H1 (cell line): ENCODE measurements at regions not wholly inside any gene's neighbourhood (a gene's known extent, or its start where the extent isn't known, plus 50 kb on each side); places are given as distances from the start of the nearest gene placed in this dataset.

Experiments
- CTCF ChIA-PET: fragments of 300-600 bp; sonication (Branson Sonifier 250); formaldehyde crosslinking; loops from one replicate; lab custom pipeline; 2021; ENCODE audit not compliant: partially characterized antibody; lab: Charles Lee
- POLR2A ChIA-PET: fragments of 300-600 bp; sonication (Branson Sonifier 250); formaldehyde crosslinking; loops from one replicate; lab custom pipeline; 2021; ENCODE audit warnings: inconsistent platforms; ENCODE audit not compliant: partially characterized antibody; lab: Charles Lee
- DNase-seq, 2 experiments: peaks; one replicate each; pipeline versions ENCODE4 v3.0.0 to v3.0.0-alpha.2; 2010 to 2022; ENCODE audit warnings: low spot score in 2 of 2, low read depth in 1 of 2, mixed read lengths in 1 of 2
- FAIRE-seq: peaks from 2 replicates; lab custom pipeline; 2011; peaks lifted over from hg19 to GRCh38; lab: Jason Lieb, UNC
- H2AFZ ChIP-seq: 2 replicates; pipeline ENCODE4 v1.8.1; 2012; ENCODE audit warnings: low read length, inconsistent platforms
- H2AK5ac ChIP-seq: 2 replicates; pipeline ENCODE4 v1.6.1; 2013; ENCODE audit warnings: low read depth, low read length
- H2BK120ac ChIP-seq: replicated peaks from 2 replicates; pipeline ENCODE3; 2013; ENCODE audit warnings: low read depth, low read length, inconsistent platforms
- H2BK12ac ChIP-seq: 2 replicates; pipeline ENCODE4 v1.6.1; 2013; ENCODE audit warnings: low read depth, low read length
- H2BK15ac ChIP-seq: 2 replicates; pipeline ENCODE4 v1.6.1; 2013; ENCODE audit warnings: low read length
- H2BK20ac ChIP-seq: 2 replicates; pipeline ENCODE4 v1.6.1; 2013; ENCODE audit warnings: low read length
- H2BK5ac ChIP-seq: 2 replicates; pipeline ENCODE4 v1.6.1; 2013; ENCODE audit warnings: low read depth, low read length
- H3K14ac ChIP-seq: 2 replicates; pipeline ENCODE4 v1.6.1; 2013; ENCODE audit warnings: inconsistent platforms; ENCODE audit not compliant: insufficient read length
- H3K18ac ChIP-seq: 2 replicates; pipeline ENCODE4 v1.6.1; 2013; ENCODE audit warnings: low read length; ENCODE audit errors: extremely low read depth
- H3K23ac ChIP-seq: 2 replicates; pipeline ENCODE4 v1.6.1; 2013; ENCODE audit warnings: inconsistent platforms; ENCODE audit not compliant: insufficient read length
- H3K23me2 ChIP-seq: 2 replicates; pipeline ENCODE4 v1.6.1; 2013; ENCODE audit warnings: low read depth, low read length
- H3K27ac ChIP-seq: 2 replicates; pipeline ENCODE4 v1.6.1; 2011; ENCODE audit warnings: low read depth, low read length, inconsistent platforms
- H3K27me3 ChIP-seq, 4 experiments: replicated peaks in 1 of 4; 1 replicate in 1 of 4; 2 replicates in 3 of 4; pipeline versions ENCODE4 v1.6.1 to v1.8.1; 2011 to 2013; ENCODE audit warnings: low read length in 3 of 4, mild to moderate bottlenecking in 3 of 4, inconsistent platforms in 2 of 4, mixed read lengths in 2 of 4, moderate library complexity in 1 of 4; ENCODE audit not compliant: control insufficient read depth in 3 of 4, insufficient read depth in 3 of 4; ENCODE audit errors: extremely low read depth in 1 of 4
- H3K36me3 ChIP-seq, 4 experiments: 2 replicates each; pipeline versions ENCODE4 v1.6.1 to v1.8.1; 2011 to 2013; ENCODE audit warnings: mild to moderate bottlenecking in 4 of 4, low read length in 3 of 4, moderate library complexity in 2 of 4, control low read depth in 1 of 4, inconsistent platforms in 1 of 4; ENCODE audit not compliant: insufficient read depth in 4 of 4, control insufficient read depth in 2 of 4
- H3K4ac ChIP-seq: replicated peaks from 2 replicates; pipeline ENCODE3; 2013; ENCODE audit warnings: low read length, low read depth, mixed read lengths, inconsistent platforms; ENCODE audit not compliant: insufficient read length
- H3K4me1 ChIP-seq, 4 experiments: replicated peaks in 1 of 4; 1 replicate in 1 of 4; 2 replicates in 3 of 4; pipeline versions ENCODE4 v1.6.1 to v1.8.1; 2011 to 2013; ENCODE audit warnings: low read length in 3 of 4, inconsistent platforms in 2 of 4, mixed read lengths in 1 of 4; ENCODE audit not compliant: insufficient read depth in 4 of 4, control insufficient read depth in 3 of 4
- H3K4me2 ChIP-seq, 2 experiments: 2 replicates each; pipeline versions ENCODE4 v1.6.1 to v1.8.1; 2011 to 2013; ENCODE audit warnings: low read depth in 2 of 2, low read length in 2 of 2, control low read depth in 1 of 2, inconsistent platforms in 1 of 2, mild to moderate bottlenecking in 1 of 2; ENCODE audit not compliant: insufficient read depth in 1 of 2
- H3K4me3 ChIP-seq, 4 experiments: fragments of 200-600, 300-600 bp in 1 of 4; sonication (generic), shearing (Covaris generic), sonication (Bioruptor Twin) in 1 of 4; 2 replicates each; pipeline versions ENCODE4 v1.5.1 to v1.8.1; 2011 to 2016; ENCODE audit warnings: low read length in 4 of 4, low read depth in 3 of 4, control low read depth in 2 of 4, inconsistent platforms in 2 of 4, mild to moderate bottlenecking in 2 of 4, mixed read lengths in 1 of 4, moderate library complexity in 1 of 4; ENCODE audit not compliant: insufficient read depth in 2 of 4; ENCODE audit errors: extremely low read depth in 1 of 4
- H3K56ac ChIP-seq: replicated peaks from 2 replicates; pipeline ENCODE3; 2013; ENCODE audit warnings: low read depth, mild to moderate bottlenecking, mixed read lengths, low read length, inconsistent platforms; ENCODE audit not compliant: insufficient read length
- H3K79me1 ChIP-seq: 2 replicates; pipeline ENCODE4 v1.6.1; 2013; ENCODE audit warnings: low read depth, low read length, control low read depth
- H3K79me2 ChIP-seq, 2 experiments: 2 replicates each; pipeline versions ENCODE4 v1.6.1 to v1.8.1; 2012 to 2013; ENCODE audit warnings: low read length in 2 of 2, mild to moderate bottlenecking in 2 of 2, inconsistent platforms in 1 of 2; ENCODE audit not compliant: insufficient read depth in 2 of 2, control insufficient read depth in 1 of 2
- H3K9ac ChIP-seq, 4 experiments: replicated peaks in 1 of 4; 1 replicate in 1 of 4; 2 replicates in 3 of 4; pipeline versions ENCODE4 v1.6.1 to v1.8.1; 2011 to 2013; ENCODE audit warnings: low read depth in 3 of 4, low read length in 3 of 4, control low read depth in 2 of 4, mild to moderate bottlenecking in 2 of 4, moderate library complexity in 2 of 4, inconsistent platforms in 1 of 4; ENCODE audit errors: extremely low read depth in 1 of 4
- H3K9me3 ChIP-seq, 2 experiments: 2 replicates each; pipeline versions ENCODE4 v1.6.1 to v1.8.1; 2012 to 2013; ENCODE audit warnings: mild to moderate bottlenecking in 2 of 2, moderate library complexity in 2 of 2, control low read depth in 1 of 2, inconsistent platforms in 1 of 2, low read depth in 1 of 2, low read length in 1 of 2, mixed read lengths in 1 of 2; ENCODE audit not compliant: insufficient read depth in 2 of 2
- H4K20me1 ChIP-seq, 2 experiments: replicated peaks in 1 of 2; 2 replicates each; pipeline versions ENCODE3 to v1.8.1; 2011 to 2013; ENCODE audit warnings: inconsistent platforms in 2 of 2, low read length in 2 of 2, mild to moderate bottlenecking in 1 of 2; ENCODE audit not compliant: insufficient read depth in 2 of 2, control insufficient read depth in 1 of 2
- H4K5ac ChIP-seq: 2 replicates; pipeline ENCODE4 v1.6.1; 2013; ENCODE audit warnings: low read length, low read depth, mixed read lengths, inconsistent platforms; ENCODE audit not compliant: insufficient read length
- H4K8ac ChIP-seq: 2 replicates; pipeline ENCODE4 v1.8.0; 2013; ENCODE audit warnings: mild to moderate bottlenecking, moderate library complexity, low read length, inconsistent platforms; ENCODE audit not compliant: insufficient read depth; ENCODE audit errors: extremely low read depth
- H4K91ac ChIP-seq: replicated peaks from 2 replicates; pipeline ENCODE3; 2013; ENCODE audit warnings: low read length, mixed read lengths, inconsistent platforms; ENCODE audit not compliant: insufficient read length
- CEBPB ChIP-seq: IDR thresholded peaks from 2 replicates; pipeline ENCODE4 v1.6.1; 2012; ENCODE audit warnings: low read depth, low read length
- RAD21 ChIP-seq, 2 experiments: IDR thresholded peaks in 1 of 2; conservative IDR thresholded peaks in 1 of 2; 2 replicates each; pipeline ENCODE4 v1.6.1; 2011; ENCODE audit warnings: low read depth in 2 of 2, low read length in 2 of 2, improper control_type of control experiment in 1 of 2, inconsistent platforms in 1 of 2, mild to moderate bottlenecking in 1 of 2, moderate library complexity in 1 of 2
- WGBS, 2 experiments: shearing (Covaris generic) in 1 of 2; methylation state at CpG; one replicate each; pipeline versions ENCODE4 v1.1.6 to v1.1.7; 2013 to 2015; ENCODE audit warnings: low lambda C conversion rate in 2 of 2, mixed read lengths in 2 of 2, inconsistent platforms in 1 of 2, low coverage in 1 of 2, missing lambda C conversion rate in 1 of 2; ENCODE audit not compliant: insufficient replicate concordance in 2 of 2, insufficient coverage in 1 of 2, insufficient read length in 1 of 2; ENCODE audit errors: extremely low coverage in 1 of 2, missing lambda C conversion rate in 1 of 2; 5-methylcytosine and 5-hydroxymethylcytosine counted together

GRCh38 chr3:168394439-168394838 is 298.7 kb upstream of the GOLIM4 start:
- POLR2A ChIA-PET = no interaction called here
- Histone ChIP-seq H4K20me1 (no peaks in the 10 kb centered on the region), H3K4me1 (no peaks in the 10 kb centered on the region), H3K79me2 (no peaks in the 10 kb centered on the region), H2BK120ac (no peak overlapping the region), H3K23me2 (no peaks in the 10 kb centered on the region), H3K4me3 (no peak overlapping the region), H4K91ac (no peak overlapping the region), H2BK20ac (no peak overlapping the region), H3K9me3 (no peaks in the 10 kb centered on the region), H3K79me1 (no peaks in the 10 kb centered on the region), H2BK5ac (no peak overlapping the region), H3K4me2 (no peak overlapping the region), H2BK12ac (no peak overlapping the region), H3K9ac (no peak overlapping the region), H3K27me3 (no peaks in the 10 kb centered on the region), H3K18ac (no peak overlapping the region), H3K27ac (no peak overlapping the region), H2AK5ac (no peak overlapping the region), H2BK15ac (no peak overlapping the region), H4K5ac (no peak overlapping the region), H3K4ac (no peak overlapping the region), H2AFZ (no peak overlapping the region), H3K14ac (no peak overlapping the region), H4K8ac (no peak overlapping the region), H3K56ac (no peak overlapping the region), H3K36me3 (no peaks in the 10 kb centered on the region), H3K23ac (no peak overlapping the region)
- 81% methylated on average over 2 of the region's 2 CpGs; no CpG with 5 or more reads in 1 of the 2 experiments for WGBS, 2 experiments
- CTCF ChIA-PET = no interaction called here
- DNase-seq (no peak), FAIRE-seq (no peak)
- TF ChIP-seq CEBPB (no peak), RAD21 (IDR thresholded peaks at IDR 0.05 in 1 of 2, conservative IDR thresholded peaks at IDR 0.05 in 1 of 2; ENCODE audit: low read depth in 2 of 2, low read length in 2 of 2) (no peak)
